GM12891 (cell line): ENCODE measurements at regions not wholly inside any gene's neighbourhood (a gene's known extent, or its start where the extent isn't known, plus 50 kb on each side); places are given as distances from the start of the nearest gene placed in this dataset.

Experiments
- POLR2A ChIP-seq: IDR thresholded peaks from 2 replicates; pipeline ENCODE4 v1.6.1; 2011; ENCODE audit warnings: low read depth, low read length, control low read depth
- POLR2AphosphoS5 ChIP-seq: IDR thresholded peaks from 2 replicates; pipeline ENCODE4 v1.6.1; 2011; ENCODE audit warnings: low read depth, low read length, control low read depth
- POU2F2 ChIP-seq: IDR thresholded peaks from 2 replicates; pipeline ENCODE4 v1.6.1; 2011; ENCODE audit warnings: low read depth, mild to moderate bottlenecking, control low read depth, low read length, moderate library complexity
- SPI1 ChIP-seq: IDR thresholded peaks from 2 replicates; pipeline ENCODE4 v1.6.1; 2011; ENCODE audit warnings: low read depth, low read length, control low read depth
- TAF1 ChIP-seq: IDR thresholded peaks from 2 replicates; pipeline ENCODE4 v1.6.1; 2011; ENCODE audit warnings: low read depth, low read length, control low read depth

- no peak for TF ChIP-seq POLR2A
- TF ChIP-seq POLR2AphosphoS5 = no peak
- no peak for TF ChIP-seq TAF1
- no peak for TF ChIP-seq SPI1
- no peak for TF ChIP-seq POU2F2
Measured at GRCh38 chr2:147110962-147111361, 733.9 kb upstream of the ACVR2A start.
